Sigmoid colon (tissue), 3 donors: ENCODE measurements at regions not wholly inside any gene's neighbourhood (a gene's known extent, or its start where the extent isn't known, plus 50 kb on each side); places are given as distances from the start of the nearest gene placed in this dataset.

ENCODE experiments used
- CTCF ChIP-seq, 4 experiments: fragments of 450-650 bp in 3 of 4; fragments of 200-600 bp in 1 of 4; IDR thresholded peaks; one replicate each; pipeline ENCODE4 v1.5.1; 2016 to 2019; ENCODE audit warnings: antibody characterized with exemption in 4 of 4, mild to moderate bottlenecking in 3 of 4, moderate library complexity in 2 of 4
- POLR2A ChIP-seq, 2 donors: fragments of 450-650 bp; IDR thresholded peaks; one replicate each; pipeline ENCODE4 v1.6.1; 2016; ENCODE audit warnings: antibody characterized with exemption in 2 of 2, mild to moderate bottlenecking in 2 of 2, moderate library complexity in 2 of 2

- TF ChIP-seq CTCF (IDR thresholded peaks at IDR 0.05) (no peak), POLR2A (IDR thresholded peaks at IDR 0.05) (no peak)
Measured at GRCh38 chr6:90793771-90794170, 206.9 kb upstream of the MAP3K7 start.
